GM12878 (cell line): ENCODE measurements at regions not wholly inside any gene's neighbourhood (a gene's known extent, or its start where the extent isn't known, plus 50 kb on each side); places are given as distances from the start of the nearest gene placed in this dataset.

Experiments
- ATAC-seq: fragments of 200-7000 bp; cut with Tn5 transposase; 3 replicates; pipeline ENCODE4 v1.9.1; 2020; ENCODE audit warnings: mild to moderate bottlenecking, moderate library complexity
- BruUV-seq: library from RNA; stranded (reverse); fragments of 400-500 nt; replicated peaks from 2 replicates; lab custom pipeline; 2021; lab: Mats Ljungman, UMichigan
- CTCF ChIA-PET: fragments of 300-600 bp; sonication (Branson Sonifier 250); formaldehyde crosslinking; extraction: SDS; loops from one replicate; lab custom pipeline; 2021; ENCODE audit warnings: inconsistent platforms; lab: Yijun Ruan, JAX
- POLR2A ChIA-PET: fragments of 350-600 bp; formaldehyde crosslinking; extraction: SDS; loops from one replicate; lab custom pipeline; 2021; ENCODE audit warnings: inconsistent platforms; lab: Charles Lee
- RAD21 ChIA-PET: fragments of 300-600 bp; sonication (Branson Sonifier 250); formaldehyde crosslinking; loops from one replicate; lab custom pipeline; 2023; ENCODE audit warnings: antibody characterized with exemption; ENCODE audit not compliant: unreplicated experiment; lab: Charles Lee
- SMC1A ChIA-PET: fragments of 300-600 bp; sonication (Branson Sonifier 250); formaldehyde crosslinking; loops from one replicate; lab custom pipeline; 2023; ENCODE audit not compliant: unreplicated experiment, uncharacterized antibody; lab: Charles Lee
- DNase-seq: peaks from one replicate; pipeline ENCODE4 v3.0.0-alpha.2; 2011; ENCODE audit warnings: low read depth, low spot score
- FAIRE-seq: peaks from 3 replicates; lab custom pipeline; 2011; peaks lifted over from hg19 to GRCh38; lab: Jason Lieb, UNC
- H2AFZ ChIP-seq: 2 replicates; pipeline ENCODE4 v1.6.0; 2011; ENCODE audit warnings: low read depth, low read length, control low read depth; ENCODE audit not compliant: control insufficient read depth
- H3K27ac ChIP-seq: 2 replicates; pipeline ENCODE4 v1.5.1; 2011; ENCODE audit warnings: control low read depth; ENCODE audit not compliant: control insufficient read depth, insufficient read depth
- H3K27me3 ChIP-seq, 2 experiments: replicated peaks in 1 of 2; 2 replicates each; pipeline versions ENCODE4 v1.6.0 to v1.6.1; 2011; ENCODE audit warnings: low read length in 1 of 2; ENCODE audit not compliant: control insufficient read depth in 2 of 2, insufficient read depth in 2 of 2
- H3K36me3 ChIP-seq, 2 experiments: 2 replicates each; pipeline ENCODE4 v1.5.1; 2011; ENCODE audit warnings: low read length in 1 of 2; ENCODE audit not compliant: control insufficient read depth in 2 of 2, insufficient read depth in 2 of 2
- H3K4me1 ChIP-seq: 2 replicates; pipeline ENCODE4 v1.6.1; 2011; ENCODE audit warnings: mild to moderate bottlenecking, low read length, moderate library complexity, mixed read lengths; ENCODE audit not compliant: control insufficient read depth, insufficient read depth
- H3K4me2 ChIP-seq: 2 replicates; pipeline ENCODE4 v1.6.0; 2011; ENCODE audit warnings: control low read depth; ENCODE audit not compliant: control insufficient read depth, insufficient read depth
- H3K4me3 ChIP-seq: fragments of 200-600 bp; sonication (generic); 2 replicates; pipeline ENCODE4 v1.5.1; 2016
- H3K79me2 ChIP-seq: 2 replicates; pipeline ENCODE4 v1.6.0; 2011; ENCODE audit warnings: low read length; ENCODE audit not compliant: control insufficient read depth, insufficient read depth
- H3K9ac ChIP-seq: 2 replicates; pipeline ENCODE4 v1.8.0; 2011; ENCODE audit warnings: low read length, control low read depth, mixed read lengths; ENCODE audit not compliant: control insufficient read depth, insufficient read depth
- H3K9me3 ChIP-seq: replicated peaks from 3 replicates; pipeline ENCODE4 v1.5.1; 2011; ENCODE audit warnings: mild to moderate bottlenecking, low read length; ENCODE audit not compliant: control insufficient read depth, insufficient read depth
- H4K20me1 ChIP-seq: 2 replicates; pipeline ENCODE4 v1.6.0; 2011; ENCODE audit not compliant: control insufficient read depth, insufficient read depth
- ATF3 ChIP-seq: IDR thresholded peaks from 2 replicates; pipeline ENCODE4 v1.6.1; 2011; ENCODE audit warnings: low read depth, mild to moderate bottlenecking, low read length, moderate library complexity, borderline replicate concordance; ENCODE audit errors: extremely low read depth
- BRCA1 ChIP-seq: IDR thresholded peaks from 2 replicates; pipeline ENCODE4 v1.6.1; 2011; ENCODE audit warnings: low read depth, low read length, improper control_type of control experiment
- CBX5 ChIP-seq: sonication (generic); IDR thresholded peaks from 2 replicates; pipeline ENCODE4 v1.6.1; 2016; ENCODE audit warnings: low read depth, moderate library complexity, mild to moderate bottlenecking, inconsistent platforms
- CEBPB ChIP-seq, 2 experiments: fragments of 150-350 bp in 1 of 2; IDR thresholded peaks; 2 replicates each; pipeline ENCODE4 v1.6.1; 2012 to 2014; ENCODE audit warnings: low read depth in 2 of 2, low read length in 2 of 2, borderline replicate concordance in 1 of 2, inconsistent platforms in 1 of 2
- CHD4 ChIP-seq: fragments of 200-600 bp; sonication (generic); IDR thresholded peaks from 2 replicates; pipeline ENCODE4 v1.6.1; 2016; ENCODE audit warnings: mild to moderate bottlenecking
- EED ChIP-seq: sonication (generic); IDR thresholded peaks from 2 replicates; pipeline ENCODE4 v1.6.1; 2016; ENCODE audit warnings: antibody characterized with exemption, low read depth
- IRF5 ChIP-seq: fragments of 450-650 bp; IDR thresholded peaks from 2 replicates; pipeline ENCODE4 v1.6.1; 2017; ENCODE audit warnings: borderline replicate concordance
- MYB ChIP-seq: fragments of 150-350 bp; IDR thresholded peaks from 2 replicates; pipeline ENCODE4 v1.6.1; 2014; ENCODE audit warnings: mild to moderate bottlenecking, low read depth, low read length, borderline replicate concordance
- NFXL1 ChIP-seq: fragments of 450-650 bp; IDR thresholded peaks from 2 replicates; pipeline ENCODE4 v1.6.1; 2017; ENCODE audit warnings: antibody characterized with exemption, mild to moderate bottlenecking, borderline replicate concordance
- PBX3 ChIP-seq: IDR thresholded peaks from 2 replicates; pipeline ENCODE4 v1.6.1; 2011; ENCODE audit warnings: mild to moderate bottlenecking, low read depth, low read length, moderate library complexity; ENCODE audit not compliant: insufficient replicate concordance
- RB1 ChIP-seq: fragments of 450-650 bp; formaldehyde crosslinking; IDR thresholded peaks from 2 replicates; pipeline ENCODE4 v1.6.1; 2017; ENCODE audit warnings: mild to moderate bottlenecking, borderline replicate concordance
- RCOR1 ChIP-seq: conservative IDR thresholded peaks from 2 replicates; pipeline ENCODE4 v1.6.1; 2012; ENCODE audit warnings: low read depth, low read length, improper control_type of control experiment
- RUNX3 ChIP-seq: IDR thresholded peaks from 2 replicates; pipeline ENCODE4 v1.6.1; 2012; ENCODE audit warnings: low read length, inconsistent platforms
- SIX5 ChIP-seq: IDR thresholded peaks from 2 replicates; pipeline ENCODE4 v1.6.1; 2011; ENCODE audit warnings: mild to moderate bottlenecking, low read depth, low read length, moderate library complexity; ENCODE audit not compliant: severe bottlenecking
- SREBF1 ChIP-seq: IDR thresholded peaks from 2 replicates; pipeline ENCODE4 v1.6.1; 2012; ENCODE audit warnings: mild to moderate bottlenecking, low read length
- TCF7 ChIP-seq: IDR thresholded peaks from 2 replicates; pipeline ENCODE4 v1.6.1; 2014; ENCODE audit warnings: antibody characterized with exemption, borderline replicate concordance
- ZZZ3 ChIP-seq: IDR thresholded peaks from 2 replicates; pipeline ENCODE4 v1.6.1; 2011; ENCODE audit warnings: low read depth; ENCODE audit not compliant: control insufficient read depth, insufficient read length
- WGBS: methylation state at CpG from one replicate; pipeline ENCODE4 v1.1.6; 2016; ENCODE audit warnings: low lambda C conversion rate; ENCODE audit not compliant: insufficient replicate concordance, insufficient coverage; ENCODE audit errors: missing lambda C conversion rate; 5-methylcytosine and 5-hydroxymethylcytosine counted together
- in situ Hi-C: fragments of 300-500 bp; cut with MboI; formaldehyde crosslinking; loops from 9 replicates; pipeline ENCODE4 v1.14.3; 2018; ENCODE audit warnings: mixed read lengths
- intact Hi-C: fragments of 100-400 bp; cut with micrococcal nuclease; formaldehyde crosslinking; loops from one replicate; pipeline ENCODE4 v1.14.2; 2022; ENCODE audit not compliant: unreplicated experiment

- H2AFZ ChIP-seq, result no peak overlapping the region
- CTCF ChIA-PET, result interaction anchor here (0.5 to 2.0 kb wide), 2 partner anchors 23 to 287 kb away, joined by 3 to 5 read pairs; no protein-coding TSS in a partner anchor
- RAD21 ChIA-PET, result no interaction called here
- ATAC-seq (no peak), FAIRE-seq (no peak), DNase-seq (no peak)
- H3K4me2 ChIP-seq, result no peak overlapping the region
- no peak overlapping the region for H3K4me3 ChIP-seq
- TF ChIP-seq CBX5 (no peak), PBX3 (no peak), SREBF1 (no peak), CEBPB (IDR thresholded peaks at IDR 0.05; ENCODE audit: borderline replicate concordance in 1 of 2, low read depth in 2 of 2, low read length in 2 of 2) (no peak), MYB (no peak), RB1 (no peak), RCOR1 (no peak), EED (no peak), TCF7 (no peak), ZZZ3 (no peak), CHD4 (no peak), SIX5 (no peak), NFXL1 (no peak), ATF3 (no peak), BRCA1 (no peak), IRF5 (no peak), RUNX3 (no peak)
- no peak overlapping the region for H3K27ac ChIP-seq
- no peak overlapping the region for H3K9ac ChIP-seq
- POLR2A ChIA-PET, result no interaction called here
- no peaks in the 10 kb centered on the region for H3K9me3 ChIP-seq
- no peaks in the 10 kb centered on the region for H3K4me1 ChIP-seq
- intact Hi-C loops, result no loop called here
- in situ Hi-C loops, result no loop called here
- no peaks in the 10 kb centered on the region for H4K20me1 ChIP-seq
- no peaks in the 10 kb centered on the region for H3K36me3 ChIP-seq
- H3K79me2 ChIP-seq, result no peaks in the 10 kb centered on the region
- no TSS peak for BruUV-seq
- SMC1A ChIA-PET, result interaction anchor here (0.6 kb wide), 1 partner anchor 65 kb away, joined by 3 read pairs; no protein-coding TSS in a partner anchor
- 42% methylated on average over 11 of the region's 11 CpGs for WGBS
- H3K27me3 ChIP-seq, result peaks cover 2 to 5% of the 10 kb centered on the region in 2 experiments; a peak in 2 of 4 replicates
These were observed 66.8 kb upstream of the RAB4A start for GRCh38 chr1:229203991-229204632.
